Neural progenitor cell (in vitro differentiated cells): ENCODE measurements at regions not wholly inside any gene's neighbourhood (a gene's known extent, or its start where the extent isn't known, plus 50 kb on each side); places are given as distances from the start of the nearest gene placed in this dataset.

Source experiments
- CTCF ChIP-seq: fragments of 200-600 bp; sonication (generic); IDR thresholded peaks from 2 replicates; pipeline ENCODE4 v1.5.1; 2017; ENCODE audit warnings: antibody characterized with exemption, mild to moderate bottlenecking
- EZH2 ChIP-seq: fragments of 200-600 bp; sonication (generic); IDR thresholded peaks from 2 replicates; pipeline ENCODE4 v1.6.1; 2017; ENCODE audit warnings: antibody characterized with exemption, mild to moderate bottlenecking, moderate library complexity

- TF ChIP-seq CTCF: no peak
- TF ChIP-seq EZH2: no peak
Measured at GRCh38 chr7:17402628-17403278, 104.3 kb downstream of the AHR start.
